SHP77 (cell line): ENCODE measurements at regions not wholly inside any gene's neighbourhood (a gene's known extent, or its start where the extent isn't known, plus 50 kb on each side); places are given as distances from the start of the nearest gene placed in this dataset.
"Not testable (repeated sequence)": the region's sequence is repeated elsewhere in the genome, so short reads cannot be mapped to it uniquely, and the experiment has no call there.

Source experiments
- DNase-seq, 2 experiments: peaks; one replicate each; lab custom pipeline; 2025; lab: John Stamatoyannopoulos, UW

DNA sequence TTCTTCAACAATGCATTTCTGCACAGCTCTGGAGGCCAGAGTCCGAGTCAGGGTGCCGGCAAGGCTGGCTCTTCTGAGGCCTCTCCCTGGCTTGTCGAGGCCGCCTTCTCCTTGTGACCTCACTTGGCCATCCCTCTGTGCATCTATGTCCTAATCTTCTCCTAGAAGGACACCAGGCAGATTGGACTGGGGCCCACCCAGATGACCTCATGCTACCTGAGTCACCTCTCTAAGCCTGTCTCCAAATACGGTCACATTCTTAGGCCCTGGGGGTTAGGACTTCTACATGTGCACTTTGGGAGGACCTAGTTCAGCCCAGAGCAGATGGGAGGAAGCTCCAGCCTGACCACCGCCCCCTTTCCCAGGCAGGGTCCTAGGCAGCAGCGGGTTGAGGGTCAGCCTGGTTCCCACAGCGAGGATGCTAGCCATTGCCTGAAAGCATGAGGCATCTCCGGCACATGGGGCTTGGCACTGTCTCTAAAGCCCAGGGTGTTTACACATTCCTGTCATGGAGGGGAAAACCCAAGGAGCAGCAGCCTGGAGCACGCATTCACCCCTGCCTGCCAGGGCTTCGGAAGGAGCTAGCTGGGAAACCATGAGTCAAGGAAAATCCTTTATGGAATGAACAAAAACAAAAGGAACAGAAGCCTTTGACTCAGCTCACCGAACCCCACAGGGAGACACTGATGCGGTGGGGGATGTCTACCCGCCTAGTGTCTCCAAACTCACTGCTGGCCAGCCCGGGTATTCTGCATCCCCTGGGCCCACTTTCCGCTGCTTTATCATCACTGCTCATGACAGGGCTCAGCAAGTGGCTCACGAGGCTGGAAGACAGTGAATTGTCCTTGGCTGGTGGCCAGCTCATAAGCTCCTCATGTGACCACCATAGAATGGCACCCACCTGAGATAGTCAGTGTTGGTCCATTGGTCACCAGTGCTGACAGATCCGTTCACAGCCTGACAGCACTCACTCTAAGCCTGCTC lies 140.2 kb upstream of the ZNF469 start:
- DNase-seq: not testable (repeated sequence)

DNA sequence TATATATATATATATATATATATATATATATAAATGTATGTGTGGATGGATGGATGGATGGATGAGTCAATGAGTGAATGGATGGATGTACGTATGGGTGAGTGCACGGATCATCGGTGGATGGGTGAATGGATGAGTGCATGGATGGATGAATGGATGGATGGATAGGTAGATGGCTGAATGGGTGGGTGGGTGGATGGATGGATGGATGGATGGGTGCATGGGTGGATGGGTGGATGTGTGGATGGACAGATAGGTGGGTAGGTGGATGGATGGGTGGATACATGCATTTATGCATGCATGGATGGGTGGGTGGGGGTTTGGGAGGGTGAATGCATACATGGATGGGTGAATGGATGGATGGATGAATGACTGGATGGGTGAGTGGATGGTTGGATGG lies 138.8 kb upstream of the ZNF469 start:
- not testable (repeated sequence) for DNase-seq

DNA sequence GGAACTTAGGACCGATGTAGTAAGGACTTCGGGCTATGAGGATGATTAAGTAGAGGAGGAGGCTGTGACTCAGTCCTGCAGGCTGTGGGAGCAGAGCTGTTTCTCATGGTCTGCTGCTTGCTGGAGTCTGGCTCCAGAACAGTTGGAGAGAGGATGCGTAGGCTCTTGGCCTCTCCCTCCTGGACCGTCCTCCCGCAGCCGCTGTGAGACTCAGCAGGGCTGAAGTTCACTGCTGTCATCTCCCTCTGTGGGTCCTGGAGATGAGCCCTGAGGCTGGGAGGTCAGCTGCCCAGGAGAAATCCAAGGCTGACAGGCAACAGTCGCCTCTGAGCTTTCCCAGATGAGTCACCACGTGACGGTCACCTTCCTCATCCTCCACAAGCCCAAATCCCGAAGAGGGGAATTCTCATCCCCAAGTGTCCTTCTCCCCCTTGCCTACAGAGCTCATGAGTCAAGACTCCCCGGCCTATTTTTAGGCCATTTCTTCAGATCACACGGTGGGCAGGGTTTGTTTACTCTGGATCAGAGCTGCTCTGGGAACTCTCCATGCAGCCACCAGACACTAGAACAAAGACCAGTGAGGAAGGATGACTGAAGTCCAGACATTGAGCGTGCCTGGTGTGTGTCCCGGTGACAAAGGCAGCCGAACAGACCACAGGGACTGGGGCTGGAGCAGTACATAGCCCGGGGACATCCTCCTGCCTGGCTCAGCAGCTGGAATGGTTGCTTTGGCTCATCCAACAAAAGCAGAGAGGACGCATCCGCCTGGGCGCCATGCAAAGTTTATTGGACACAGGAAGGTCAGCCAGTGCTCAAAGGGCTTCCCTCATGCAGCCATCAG lies 137.3 kb upstream of the ZNF469 start:
- not testable (repeated sequence) for DNase-seq

DNA sequence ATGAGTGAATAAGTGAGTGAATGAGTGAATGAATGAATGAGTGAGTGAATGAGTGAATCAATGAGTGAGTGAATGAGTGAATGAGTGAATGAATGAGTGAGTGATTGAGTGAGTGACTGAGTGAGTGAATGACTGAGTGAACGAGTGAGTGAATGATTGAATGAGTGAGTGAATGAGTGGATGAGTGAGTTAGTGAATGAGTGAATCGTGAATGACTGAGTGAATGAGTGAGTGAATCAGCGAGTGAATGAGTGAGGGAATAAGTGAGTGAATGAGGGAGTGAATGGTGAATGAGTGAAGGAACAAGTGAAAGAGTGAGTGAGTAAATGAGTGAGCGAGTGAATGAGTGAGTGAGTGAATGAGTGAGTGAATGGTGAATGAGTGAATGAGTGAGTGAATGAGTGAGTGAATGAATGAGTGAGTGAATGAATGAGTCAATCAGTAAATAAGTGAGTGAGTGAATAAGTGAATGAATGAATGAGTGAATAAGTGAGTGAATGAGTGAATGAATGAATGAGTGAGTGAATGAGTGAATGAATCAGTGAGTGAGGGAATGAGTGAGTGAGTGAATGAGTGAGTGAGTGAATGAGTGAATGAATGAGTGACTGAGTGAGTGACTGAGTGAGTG lies 135.7 kb upstream of the ZNF469 start:
- DNase-seq: not testable (repeated sequence)

DNA sequence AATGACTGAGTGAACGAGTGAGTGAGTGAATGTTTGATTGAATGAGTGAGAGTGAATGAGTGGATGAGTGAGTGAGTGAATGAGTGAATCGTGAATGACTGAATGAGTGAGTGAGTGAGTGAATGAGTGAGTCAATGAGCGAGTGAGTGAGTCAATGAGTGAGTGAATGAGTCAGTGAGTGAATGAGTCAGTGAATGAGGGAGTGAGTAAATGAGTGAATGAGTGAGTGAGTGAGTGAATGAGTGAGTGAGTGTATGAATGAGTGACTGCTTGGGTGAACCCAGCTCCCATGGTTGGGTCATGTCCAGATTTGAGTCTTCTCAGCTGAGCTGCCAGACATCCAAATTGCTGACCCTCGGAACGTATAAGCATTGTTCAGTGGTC lies 135.2 kb upstream of the ZNF469 start:
- not testable (repeated sequence) for DNase-seq

DNA sequence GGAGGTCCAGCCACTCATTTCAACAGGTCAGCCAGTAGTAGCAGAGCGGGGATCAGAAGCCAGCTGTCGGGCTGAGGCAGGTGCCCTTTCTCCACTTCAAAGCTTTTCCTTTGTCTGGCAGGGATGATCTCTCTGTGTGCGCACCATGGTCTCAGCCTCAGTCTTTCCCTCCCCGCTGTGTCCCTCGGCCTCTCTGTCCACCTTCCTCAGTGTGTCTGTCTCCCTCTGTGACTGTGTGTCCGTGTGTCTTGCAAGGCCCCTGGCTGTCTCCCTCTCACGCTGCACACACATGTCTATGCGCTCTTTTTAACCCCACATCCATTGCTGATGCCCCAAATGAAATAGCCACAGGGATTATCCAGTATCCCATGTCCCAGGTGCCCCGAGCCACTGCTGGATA lies 134.0 kb upstream of the ZNF469 start:
- DNase-seq: peak; percentile 32 to 33

DNA sequence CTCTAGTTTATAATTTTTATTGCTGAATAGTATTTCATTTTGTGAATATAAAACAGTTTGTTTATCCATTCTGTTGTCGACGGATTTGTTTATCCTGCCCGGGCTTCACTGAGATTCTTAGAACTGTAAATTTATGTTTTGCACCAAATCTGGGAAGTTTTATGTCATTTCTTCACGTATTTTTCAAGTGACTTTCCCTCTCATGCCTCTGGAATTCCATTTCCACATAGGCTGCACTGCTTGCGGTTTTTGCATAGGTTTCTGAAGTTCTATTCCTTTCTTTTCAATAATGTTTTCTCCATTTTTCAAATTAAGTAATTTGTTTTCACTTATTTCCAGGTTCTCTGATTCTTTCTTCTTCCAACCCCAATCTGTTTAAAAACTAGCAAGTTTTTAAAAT lies 132.4 kb upstream of the ZNF469 start:
- DNase-seq: not testable (repeated sequence)

DNA sequence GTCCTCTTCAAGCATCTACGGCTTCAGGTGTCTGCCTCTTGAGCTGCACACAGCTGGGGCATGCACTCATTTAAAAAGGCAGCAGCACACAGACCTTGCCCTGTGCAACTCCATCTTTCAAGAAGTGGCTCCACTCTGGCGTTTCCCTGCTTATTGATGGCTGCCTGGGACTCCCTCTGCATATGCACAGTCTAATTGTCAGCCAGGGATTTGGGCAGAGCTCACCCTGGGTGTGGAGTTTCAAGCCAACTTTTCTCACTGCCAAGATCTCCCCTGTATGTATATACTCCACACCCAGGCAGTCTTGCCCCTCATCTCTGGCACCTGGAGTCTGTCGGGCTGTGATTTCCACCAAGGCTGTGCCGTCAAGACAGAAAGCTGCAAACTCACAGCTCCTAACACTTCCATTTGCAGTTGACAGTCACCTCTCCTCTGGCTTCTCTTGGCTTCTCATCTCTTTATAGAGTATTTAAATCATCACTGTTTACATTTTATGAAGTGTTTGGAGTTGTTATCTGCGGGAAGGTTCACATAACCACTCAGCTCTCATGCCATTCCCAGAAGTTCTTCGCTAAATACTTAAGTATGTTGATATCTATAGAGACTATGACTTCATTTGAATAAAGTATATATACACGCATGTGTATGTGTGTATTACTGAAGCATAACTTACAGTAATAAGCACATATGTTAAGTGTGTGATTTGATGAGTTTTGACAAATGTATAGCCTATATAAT lies 130.5 kb upstream of the ZNF469 start:
- DNase-seq: not testable (repeated sequence)

DNA sequence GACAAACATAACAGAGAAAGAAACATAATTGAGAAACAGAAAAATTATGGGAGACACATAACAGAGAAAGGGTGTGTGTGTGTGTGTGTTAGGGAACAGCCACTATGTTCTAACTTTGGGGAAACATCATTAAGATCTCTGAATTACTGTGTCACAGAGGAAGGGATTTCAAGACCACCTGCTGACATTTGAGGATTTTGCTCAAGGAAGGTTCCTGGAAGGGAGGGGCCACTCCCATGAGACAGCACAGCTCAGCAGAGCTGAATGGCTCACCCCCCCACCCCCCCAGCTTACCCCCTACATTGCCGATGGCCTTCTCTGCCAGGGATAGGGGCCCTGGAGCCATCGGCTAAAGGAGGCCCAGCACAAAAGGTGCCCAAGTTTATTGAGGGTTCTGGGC lies 124.6 kb upstream of the ZNF469 start:
- not testable (repeated sequence) for DNase-seq

DNA sequence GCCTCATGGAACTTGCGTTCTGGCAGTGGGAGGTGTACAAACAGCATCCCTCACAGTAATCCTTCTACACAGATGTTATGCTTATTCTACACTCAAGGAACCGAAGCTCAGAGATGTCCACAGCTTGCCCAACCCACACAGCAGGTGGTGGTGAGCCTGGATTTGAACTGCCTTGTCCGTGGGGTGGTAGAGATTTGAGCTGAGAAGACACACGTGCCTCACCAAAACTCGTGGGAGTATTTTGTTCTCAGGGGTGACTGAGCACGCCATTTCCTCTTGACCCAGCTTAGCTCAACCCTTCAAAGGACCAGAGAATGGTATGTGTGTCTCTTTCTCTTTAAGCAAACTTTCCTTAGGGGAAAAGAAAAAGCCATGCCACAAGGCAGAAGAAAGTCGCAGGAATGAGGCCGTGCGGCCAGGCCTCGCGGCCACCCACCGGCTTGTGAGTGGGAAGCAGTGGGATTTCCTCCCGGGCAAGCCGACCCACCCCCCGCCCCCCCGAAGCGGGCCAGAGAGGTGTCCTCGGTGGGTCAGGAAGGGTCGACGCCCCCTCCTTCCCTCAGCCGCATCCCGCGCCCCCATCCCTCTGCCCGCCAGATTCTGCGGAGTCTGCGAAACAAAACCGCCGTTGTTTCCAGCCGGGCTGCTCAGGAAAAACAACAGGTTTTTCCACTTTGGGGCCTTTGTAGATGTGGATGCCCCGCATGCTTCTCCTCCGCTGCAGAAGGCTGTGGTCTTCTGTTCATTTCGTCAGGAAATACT lies 123.8 kb upstream of the ZNF469 start:
- not testable (repeated sequence) for DNase-seq

DNA sequence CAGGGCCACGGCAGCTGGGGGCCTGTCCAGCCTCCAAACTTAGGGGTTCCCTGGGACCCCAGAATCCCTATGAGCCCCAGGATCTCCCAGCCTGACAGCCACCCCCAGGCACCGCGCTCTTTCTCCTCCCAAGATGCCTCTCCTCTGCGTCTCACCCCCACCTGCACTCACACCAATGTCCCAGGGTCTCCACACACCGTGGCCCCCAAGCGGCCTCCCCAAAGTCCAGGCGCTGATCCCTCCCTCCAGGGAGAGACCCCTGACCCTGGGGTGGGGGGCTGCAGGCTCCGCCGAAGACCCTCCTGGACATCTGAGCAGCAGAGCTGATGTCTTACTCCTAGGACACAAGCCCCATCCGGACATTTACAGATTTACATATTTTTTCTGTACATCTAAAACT lies 123.2 kb upstream of the ZNF469 start:
- not testable (repeated sequence) for DNase-seq

DNA sequence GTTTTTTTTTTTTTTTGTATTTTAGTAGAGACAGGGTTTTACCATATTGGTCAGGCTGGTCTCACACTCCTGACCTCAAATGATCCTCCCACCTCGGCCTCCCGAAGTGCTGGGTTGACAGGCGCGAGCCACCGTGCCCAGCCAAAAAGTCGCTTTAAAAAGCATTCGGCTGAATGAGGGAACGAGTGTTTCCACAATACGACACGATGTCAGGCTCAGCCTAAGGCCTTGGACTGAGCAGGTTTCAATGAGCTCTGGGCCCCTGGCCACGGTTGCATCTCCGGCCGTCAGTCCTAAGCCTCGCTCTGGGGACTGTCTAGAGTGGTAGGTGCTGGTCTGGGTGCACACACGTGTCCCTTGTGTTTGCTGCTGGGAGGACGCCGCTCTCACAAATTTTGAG lies 122.6 kb upstream of the ZNF469 start:
- DNase-seq: not testable (repeated sequence)

DNA sequence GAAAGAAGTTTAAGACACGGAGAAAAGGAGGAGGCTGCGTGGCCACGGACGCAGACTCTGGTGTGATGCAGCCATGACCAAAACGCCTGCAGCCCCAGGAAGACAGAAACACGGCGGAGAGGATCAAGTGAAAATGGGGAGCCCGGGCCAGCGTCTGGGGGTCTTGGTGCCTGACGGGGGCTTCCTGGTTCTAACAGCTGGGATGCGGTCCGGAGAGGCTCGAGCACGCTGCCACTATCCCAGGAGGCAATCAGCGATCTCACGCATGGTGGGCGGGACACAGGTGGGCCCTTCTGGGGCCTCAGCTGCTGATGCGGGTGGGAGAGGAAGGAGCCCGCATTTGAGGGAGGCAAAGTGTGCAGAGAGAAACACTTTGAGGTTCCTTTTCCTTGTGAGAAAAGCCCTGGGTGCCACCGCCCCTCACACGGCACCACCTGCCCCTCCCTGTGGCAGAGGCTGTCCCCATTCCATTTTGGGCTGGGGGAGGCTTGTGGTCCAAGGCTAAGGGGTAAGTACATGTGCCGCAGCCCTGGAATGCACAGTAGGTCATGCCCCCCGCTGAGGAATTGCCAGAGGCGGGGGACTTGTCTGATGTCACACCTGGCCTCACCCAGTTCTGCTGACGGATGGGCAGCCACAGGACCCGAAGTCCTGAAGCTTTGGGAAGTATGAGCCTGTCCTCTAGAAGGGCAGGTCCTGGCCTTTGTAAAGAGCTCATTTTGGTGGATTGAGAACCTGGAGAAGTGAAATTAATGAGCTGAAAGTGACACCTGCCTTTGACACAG lies 121.7 kb upstream of the ZNF469 start:
- not testable (repeated sequence) for DNase-seq

DNA sequence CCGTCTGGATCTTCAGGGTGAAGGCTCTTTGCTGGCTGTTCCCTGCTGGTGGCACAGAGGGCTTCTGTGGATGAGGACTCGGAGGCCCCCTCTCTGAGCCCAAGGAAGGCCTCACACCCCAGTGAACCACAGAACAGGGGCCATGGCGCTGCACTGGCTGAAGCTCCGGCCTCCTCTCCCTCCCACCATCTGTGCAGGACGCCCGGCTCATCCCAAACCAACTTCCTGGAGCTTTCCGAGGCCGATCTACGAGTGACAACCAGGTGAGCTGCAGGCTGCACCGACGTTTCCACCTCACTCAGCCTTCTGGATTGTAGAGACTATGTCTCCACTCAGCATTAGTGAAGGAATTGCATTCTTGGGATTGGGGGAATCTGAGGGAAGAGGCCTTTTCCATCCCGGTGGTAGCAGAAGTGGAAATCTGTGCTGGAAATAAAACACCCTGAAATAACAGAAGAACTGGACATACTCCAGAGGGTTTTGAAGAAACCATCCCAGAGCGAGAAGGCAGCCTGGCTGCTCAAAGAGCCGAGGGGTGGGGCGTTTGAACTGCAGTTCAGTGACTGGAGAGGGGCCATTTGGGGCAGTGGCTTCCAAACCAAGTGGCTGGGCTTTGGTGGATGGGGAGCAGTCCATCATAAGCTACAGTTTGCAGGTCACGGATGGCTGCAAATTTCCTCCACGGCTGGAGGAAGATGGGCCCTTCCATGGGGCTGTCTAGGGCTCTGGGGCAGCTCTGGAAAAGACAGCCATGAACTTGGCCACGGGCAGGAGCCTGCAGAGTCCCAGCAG lies 120.7 kb upstream of the ZNF469 start:
- not testable (repeated sequence) for DNase-seq

DNA sequence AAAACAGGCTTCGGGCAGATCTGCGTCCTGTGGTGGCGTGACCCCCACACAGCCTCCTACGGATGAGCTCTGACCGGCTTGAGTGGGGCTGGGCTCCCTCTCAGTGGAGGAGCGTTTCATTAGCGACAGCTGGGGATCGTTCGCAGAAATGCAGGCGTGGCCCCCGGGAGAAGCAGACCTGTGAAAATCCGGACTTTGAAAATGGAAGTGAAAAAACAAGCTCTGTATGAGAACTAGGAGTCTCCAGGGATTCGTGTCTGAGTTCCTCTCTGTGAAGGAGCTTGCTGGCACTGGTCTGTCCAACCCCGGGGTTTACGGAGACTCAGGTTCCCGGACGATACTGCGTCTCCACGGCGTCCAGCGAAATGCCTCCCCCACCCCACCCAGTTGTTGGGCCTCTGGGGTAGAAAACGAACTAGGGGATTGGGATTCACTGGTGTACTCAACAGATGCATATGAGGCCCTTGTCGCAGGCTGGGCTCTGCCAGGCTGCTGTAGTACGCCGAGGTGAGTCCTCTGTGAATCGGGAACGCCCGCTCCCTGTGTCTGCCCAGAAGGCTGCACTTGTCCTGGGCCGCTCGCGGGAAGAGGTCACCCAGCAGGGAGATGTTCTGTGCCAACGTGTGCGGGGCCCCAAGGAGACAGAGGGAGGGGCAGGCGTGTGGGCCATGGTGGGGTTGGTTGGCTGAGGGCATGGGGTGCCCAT lies 119.7 kb upstream of the ZNF469 start:
- DNase-seq: not testable (repeated sequence)

DNA sequence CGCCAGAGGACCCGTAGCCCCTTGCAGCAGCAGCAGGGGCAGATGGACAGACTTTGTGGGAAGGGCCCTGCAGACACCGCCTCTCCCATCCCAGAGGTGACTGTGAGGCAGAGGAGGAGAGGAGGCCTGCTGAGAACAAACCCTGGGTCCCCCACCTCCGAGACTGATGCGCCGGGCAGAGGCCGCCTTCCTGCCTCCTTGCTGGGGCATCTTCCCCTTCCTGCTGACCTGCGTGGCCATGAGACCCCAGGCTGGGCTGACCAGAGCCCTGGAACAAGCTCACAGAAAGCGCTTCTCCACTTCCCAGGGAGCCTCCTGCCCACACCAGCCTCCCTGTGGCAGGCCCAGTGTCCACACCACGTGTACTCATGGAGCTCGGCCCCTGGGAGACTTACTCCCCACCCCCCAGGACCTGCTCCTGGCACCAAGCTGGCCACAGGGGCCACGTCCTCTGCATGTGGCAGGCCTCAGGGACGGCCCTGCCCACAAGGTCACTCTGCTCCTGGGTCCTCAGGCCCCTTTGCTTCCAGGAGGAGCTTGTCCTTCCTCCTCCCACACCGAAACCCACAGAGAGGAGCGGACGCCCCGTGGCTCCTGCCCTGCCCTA lies 119.0 kb upstream of the ZNF469 start:
- not testable (repeated sequence) for DNase-seq

DNA sequence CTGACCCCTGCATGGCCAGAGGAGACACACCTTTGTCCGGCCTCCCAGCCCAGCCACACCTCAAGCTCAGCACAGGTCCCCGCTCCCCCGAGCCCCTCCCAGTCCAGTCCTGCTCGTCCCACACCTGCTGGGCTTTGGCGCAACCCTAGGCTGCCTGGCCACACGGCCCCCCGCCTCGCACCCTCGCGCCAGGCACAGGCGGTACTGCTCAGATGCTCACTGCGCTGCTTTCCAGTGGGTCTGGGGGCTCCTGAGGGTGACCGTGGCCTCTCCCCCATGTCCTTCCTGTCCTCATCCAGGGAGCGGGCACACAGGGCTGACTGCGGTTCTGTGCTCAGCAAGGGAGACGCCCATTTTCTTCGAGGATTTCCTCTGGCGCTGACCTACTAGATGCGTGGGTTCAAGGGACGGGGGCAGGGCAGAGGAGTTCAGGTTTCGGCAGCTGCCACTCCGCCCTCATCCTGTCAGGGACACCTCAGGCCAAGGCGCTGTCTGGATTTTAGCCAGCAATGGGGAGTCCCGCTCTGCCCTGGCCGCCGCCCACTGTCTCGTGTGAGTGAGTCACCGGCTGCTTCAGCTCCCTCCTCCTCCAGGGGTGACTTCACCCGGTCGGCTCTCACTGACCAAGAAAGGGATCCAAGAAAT lies 118.0 kb upstream of the ZNF469 start:
- no peak for DNase-seq
